Kidney epithelial cell (primary cell): ENCODE measurements at regions not wholly inside any gene's neighbourhood (a gene's known extent, or its start where the extent isn't known, plus 50 kb on each side); places are given as distances from the start of the nearest gene placed in this dataset.

Experiments
- DNase-seq: peaks from one replicate; pipeline ENCODE4 v3.0.0-alpha.2; 2010; ENCODE audit warnings: low read depth
- H3K27me3 ChIP-seq: 2 replicates; pipeline ENCODE4 v1.6.0; 2011; ENCODE audit warnings: low read length; ENCODE audit not compliant: control insufficient read depth, insufficient read depth
- H3K36me3 ChIP-seq: 2 replicates; pipeline ENCODE4 v1.5.1; 2011; ENCODE audit warnings: low read length; ENCODE audit not compliant: control insufficient read depth, insufficient read depth
- H3K4me3 ChIP-seq: 2 replicates; pipeline ENCODE4 v1.5.1; 2011; ENCODE audit warnings: low read depth, mild to moderate bottlenecking, control low read depth, low read length
- TF ChIP-seq, protein P1 (sequence below): IDR thresholded peaks from 2 replicates; pipeline ENCODE4 v1.5.1; 2011; ENCODE audit warnings: mild to moderate bottlenecking, moderate library complexity, low read length, control low read depth, inconsistent platforms; ENCODE audit not compliant: insufficient read depth, poor library complexity, severe bottlenecking

DNA sequence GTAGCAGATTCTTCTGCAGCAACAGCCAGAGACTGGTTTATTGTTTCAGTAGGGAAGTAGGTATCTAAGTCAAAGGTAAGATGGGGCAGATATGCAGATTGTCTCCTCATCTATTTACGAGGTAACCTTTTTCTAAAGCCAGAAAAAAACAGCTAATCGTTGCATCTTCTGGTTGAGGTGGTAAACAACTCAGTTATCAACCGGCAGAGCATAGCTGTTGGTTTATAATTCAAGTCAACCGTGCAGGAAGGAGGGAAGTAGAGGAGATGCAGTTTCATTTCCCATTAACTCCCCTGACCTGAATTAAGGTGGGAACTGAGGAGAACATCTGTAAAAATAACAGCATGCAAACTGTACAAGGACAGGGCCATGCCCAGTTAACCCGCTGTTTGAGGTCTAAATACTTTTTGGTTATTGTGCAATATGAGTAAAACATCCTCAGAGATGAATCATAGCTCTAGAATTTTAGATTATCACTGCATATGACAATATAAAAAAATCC is 156.5 kb upstream of the ITGB1 start:
- H3K36me3 ChIP-seq = no peaks in the 10 kb centered on the region
- DNase-seq = no peak
- no peaks in the 10 kb centered on the region for H3K27me3 ChIP-seq
- H3K4me3 ChIP-seq = no peak overlapping the region
- TF ChIP-seq, protein P1, sequence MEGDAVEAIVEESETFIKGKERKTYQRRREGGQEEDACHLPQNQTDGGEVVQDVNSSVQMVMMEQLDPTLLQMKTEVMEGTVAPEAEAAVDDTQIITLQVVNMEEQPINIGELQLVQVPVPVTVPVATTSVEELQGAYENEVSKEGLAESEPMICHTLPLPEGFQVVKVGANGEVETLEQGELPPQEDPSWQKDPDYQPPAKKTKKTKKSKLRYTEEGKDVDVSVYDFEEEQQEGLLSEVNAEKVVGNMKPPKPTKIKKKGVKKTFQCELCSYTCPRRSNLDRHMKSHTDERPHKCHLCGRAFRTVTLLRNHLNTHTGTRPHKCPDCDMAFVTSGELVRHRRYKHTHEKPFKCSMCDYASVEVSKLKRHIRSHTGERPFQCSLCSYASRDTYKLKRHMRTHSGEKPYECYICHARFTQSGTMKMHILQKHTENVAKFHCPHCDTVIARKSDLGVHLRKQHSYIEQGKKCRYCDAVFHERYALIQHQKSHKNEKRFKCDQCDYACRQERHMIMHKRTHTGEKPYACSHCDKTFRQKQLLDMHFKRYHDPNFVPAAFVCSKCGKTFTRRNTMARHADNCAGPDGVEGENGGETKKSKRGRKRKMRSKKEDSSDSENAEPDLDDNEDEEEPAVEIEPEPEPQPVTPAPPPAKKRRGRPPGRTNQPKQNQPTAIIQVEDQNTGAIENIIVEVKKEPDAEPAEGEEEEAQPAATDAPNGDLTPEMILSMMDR = no peak

DNA sequence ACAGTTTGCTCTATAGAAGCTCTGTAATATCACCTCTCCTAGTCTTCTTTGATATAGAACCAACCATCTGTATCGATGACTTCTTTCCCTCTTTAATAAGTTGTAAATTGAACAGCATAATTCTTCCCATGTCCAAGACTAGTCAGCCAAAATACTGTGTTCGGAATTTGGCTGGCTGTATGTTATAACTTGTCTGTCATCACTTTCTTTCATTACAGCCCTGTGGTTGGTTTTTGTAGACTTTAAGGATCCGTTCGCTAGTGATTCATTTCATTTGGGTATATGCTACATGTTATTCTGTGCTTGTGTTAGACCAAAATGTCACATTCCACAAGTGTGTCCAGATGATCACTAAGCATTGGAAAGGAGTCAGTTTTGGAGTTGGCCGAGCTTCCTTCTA is 155.4 kb upstream of the ITGB1 start:
- no peaks in the 10 kb centered on the region for H3K36me3 ChIP-seq
- no peaks in the 10 kb centered on the region for H3K27me3 ChIP-seq
- H3K4me3 ChIP-seq = no peak overlapping the region
- DNase-seq = no peak
- TF ChIP-seq, protein P1 = no peak

DNA sequence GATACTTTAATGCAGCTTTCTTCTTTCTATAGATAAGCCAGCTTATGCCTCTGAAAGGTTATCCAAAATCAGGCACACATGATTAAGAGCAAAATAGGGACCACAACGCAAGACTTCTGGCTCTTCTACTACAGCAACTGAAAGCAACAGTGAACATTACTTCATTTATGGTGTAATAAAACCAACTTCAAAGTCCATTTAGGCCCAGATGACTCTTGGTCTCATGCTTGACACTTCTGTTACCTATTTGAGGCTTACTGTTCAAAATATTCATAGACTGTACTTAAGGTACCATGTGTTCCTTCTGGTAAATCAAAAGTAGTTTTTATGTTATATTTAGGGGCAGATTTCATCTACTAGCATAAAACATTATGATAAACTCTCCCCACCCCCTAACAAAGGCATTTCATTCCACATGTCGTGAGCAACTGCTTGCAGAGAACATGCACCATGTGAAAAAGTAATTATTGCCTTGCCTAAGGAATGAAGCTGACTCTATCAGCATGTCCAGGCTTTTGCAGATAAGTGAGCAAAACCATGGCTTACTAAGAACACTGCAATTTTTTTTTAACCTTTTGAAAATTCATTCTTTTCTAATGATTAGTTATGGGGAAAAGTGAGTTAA is 154.9 kb upstream of the ITGB1 start:
- Histone ChIP-seq H3K27me3 (no peaks in the 10 kb centered on the region), H3K36me3 (no peaks in the 10 kb centered on the region), H3K4me3 (no peak overlapping the region)
- no peak for DNase-seq
- TF ChIP-seq, protein P1 = no peak

DNA sequence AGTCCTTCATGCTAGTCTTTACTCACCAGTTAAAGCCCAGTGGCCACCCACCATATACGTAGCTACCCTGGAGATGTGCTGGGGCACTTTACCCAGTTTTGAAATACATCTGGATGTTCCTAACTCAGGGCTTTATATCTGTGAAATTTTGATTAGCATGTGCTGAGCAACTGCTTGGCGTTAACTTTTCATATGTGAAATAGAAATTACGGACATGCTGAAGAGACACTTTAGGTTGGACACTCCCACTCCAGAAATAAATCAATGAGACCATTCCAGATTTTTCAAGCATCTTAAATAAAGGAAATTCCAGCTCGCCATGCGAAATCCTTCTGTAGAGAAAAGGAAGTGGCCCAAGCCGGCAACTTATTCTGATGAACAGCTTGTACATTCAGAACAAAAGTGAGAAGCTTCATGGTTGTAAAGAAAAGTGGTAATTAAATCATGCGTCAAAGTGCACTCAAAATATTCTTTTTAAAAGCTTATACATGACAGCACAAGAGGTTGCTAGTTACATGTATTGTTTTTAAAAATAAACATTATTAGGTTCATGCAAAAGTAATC is 153.5 kb upstream of the ITGB1 start:
- H3K36me3 ChIP-seq = no peaks in the 10 kb centered on the region
- TF ChIP-seq, protein P1 = no peak
- H3K27me3 ChIP-seq = no peaks in the 10 kb centered on the region
- no peak for DNase-seq
- no peak overlapping the region for H3K4me3 ChIP-seq

DNA sequence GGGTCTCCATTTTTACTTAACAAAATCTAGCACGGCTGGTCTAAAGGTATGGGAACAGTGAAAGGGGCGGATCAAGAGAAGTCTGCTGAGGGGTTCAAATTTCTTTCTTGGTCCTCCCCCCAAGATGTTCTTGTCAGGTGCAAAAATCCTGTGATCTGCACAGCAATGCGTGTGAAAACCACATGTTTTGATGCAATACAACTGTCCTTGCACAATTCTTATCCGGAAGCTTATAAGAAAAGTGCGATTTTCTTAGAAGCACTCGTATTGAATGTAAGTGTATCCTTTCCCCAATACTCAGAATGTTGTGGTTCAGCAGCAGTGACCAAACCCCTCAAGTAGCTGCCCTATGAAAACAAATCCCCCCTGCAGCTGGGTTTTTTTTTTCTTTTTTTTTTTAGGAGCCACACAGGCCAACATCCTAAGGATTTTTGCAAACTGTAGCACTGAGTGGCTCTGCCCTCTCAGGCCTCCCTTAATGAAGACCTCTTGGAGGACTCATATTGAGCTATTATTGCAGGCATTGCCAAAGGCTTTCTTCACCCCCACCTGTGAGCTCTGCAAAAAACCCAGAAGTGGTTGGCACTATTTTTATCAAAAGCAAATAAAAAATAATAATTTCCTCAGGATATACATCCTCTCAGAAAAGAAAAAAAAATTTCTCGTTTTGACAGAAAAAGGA is 151.9 kb upstream of the ITGB1 start:
- Histone ChIP-seq H3K4me3 (no peak overlapping the region), H3K36me3 (no peaks in the 10 kb centered on the region), H3K27me3 (no peaks in the 10 kb centered on the region)
- TF ChIP-seq, protein P1 = no peak
- DNase-seq = no peak
